OCI-LY7 (cell line): ENCODE measurements at regions not wholly inside any gene's neighbourhood (a gene's known extent, or its start where the extent isn't known, plus 50 kb on each side); places are given as distances from the start of the nearest gene placed in this dataset.

Source experiments
- BruUV-seq: library from RNA; stranded (reverse); fragments of 400-500 nt; replicated peaks from 2 replicates; lab custom pipeline; 2021; lab: Mats Ljungman, UMichigan
- CTCF ChIA-PET: fragments of 300-600 bp; sonication (Branson Sonifier 250); formaldehyde crosslinking; loops from one replicate; lab custom pipeline; 2022; ENCODE audit warnings: antibody characterized with exemption; ENCODE audit not compliant: unreplicated experiment; lab: Charles Lee
- POLR2A ChIA-PET: fragments of 300-600 bp; sonication (Branson Sonifier 250); formaldehyde crosslinking; loops from one replicate; lab custom pipeline; 2022; ENCODE audit warnings: antibody characterized with exemption; lab: Charles Lee
- DNase-seq: peaks from one replicate; pipeline ENCODE4 v3.0.0-alpha.2; 2015; ENCODE audit warnings: low spot score
- H2AFZ ChIP-seq: fragments of 200-600 bp; sonication (generic), shearing (Covaris generic); 2 replicates; pipeline ENCODE4 v1.6.1; 2014; ENCODE audit warnings: mild to moderate bottlenecking, antibody characterized with exemption, low read length, moderate library complexity
- H3K27ac ChIP-seq: fragments of 200-600 bp; sonication (generic); 2 replicates; pipeline ENCODE4 v1.5.1; 2014; ENCODE audit warnings: mixed run types, low read depth, mild to moderate bottlenecking, moderate library complexity, low read length, inconsistent platforms; ENCODE audit not compliant: poor library complexity, severe bottlenecking
- H3K36me3 ChIP-seq: fragments of 200-600 bp; sonication (generic); 2 replicates; pipeline ENCODE4 v1.6.1; 2014; ENCODE audit warnings: mild to moderate bottlenecking, antibody characterized with exemption, low read length, moderate library complexity, mixed read lengths; ENCODE audit not compliant: insufficient read depth
- H3K4me1 ChIP-seq: fragments of 200-600 bp; sonication (generic); 2 replicates; pipeline ENCODE4 v1.5.1; 2014; ENCODE audit warnings: mild to moderate bottlenecking, low read length; ENCODE audit not compliant: insufficient read depth, poor library complexity, severe bottlenecking
- H3K4me2 ChIP-seq: fragments of 200-600 bp; sonication (generic); 2 replicates; pipeline ENCODE4 v1.6.1; 2014; ENCODE audit warnings: mild to moderate bottlenecking, low read length
- H3K4me3 ChIP-seq: fragments of 200-600 bp; sonication (generic); 2 replicates; pipeline ENCODE4 v1.5.1; 2014; ENCODE audit warnings: mild to moderate bottlenecking, low read depth, low read length; ENCODE audit not compliant: poor library complexity, severe bottlenecking
- H3K79me2 ChIP-seq: fragments of 200-600 bp; sonication (generic); 2 replicates; pipeline ENCODE4 v1.6.1; 2016; ENCODE audit warnings: low read depth, mild to moderate bottlenecking, low read length, moderate library complexity, mixed read lengths; ENCODE audit not compliant: insufficient read depth
- H3K9me2 ChIP-seq: fragments of 200-600 bp; sonication (generic); 2 replicates; pipeline ENCODE4 v1.6.1; 2016; ENCODE audit warnings: mild to moderate bottlenecking, low read length, mixed read lengths; ENCODE audit not compliant: insufficient read depth
- H3K9me3 ChIP-seq: fragments of 200-600 bp; sonication (generic); 2 replicates; pipeline ENCODE4 v1.6.1; 2014; ENCODE audit warnings: mild to moderate bottlenecking, mixed run types, low read length, mixed read lengths
- H4K20me1 ChIP-seq: fragments of 200-600 bp; sonication (generic); 2 replicates; pipeline ENCODE4 v1.6.1; 2014; ENCODE audit warnings: mild to moderate bottlenecking, antibody characterized with exemption, low read length, moderate library complexity, mixed read lengths; ENCODE audit not compliant: insufficient read depth
- CTCF ChIP-seq: fragments of 200-600 bp; sonication (generic); conservative IDR thresholded peaks from 2 replicates; pipeline ENCODE4 v1.5.1; 2014; ENCODE audit warnings: mild to moderate bottlenecking, antibody characterized with exemption, low read length, moderate library complexity, mixed read lengths
- EZH2phosphoT487 ChIP-seq: fragments of 200-600 bp; sonication (generic); IDR thresholded peaks from 2 replicates; pipeline ENCODE4 v1.6.1; 2018; ENCODE audit warnings: low read depth, borderline replicate concordance, mild to moderate bottlenecking, mixed run types, antibody characterized with exemption, low read length, moderate library complexity, mixed read lengths
- intact Hi-C: fragments of 100-400 bp; cut with micrococcal nuclease; formaldehyde crosslinking; loops from one replicate; pipeline ENCODE4 v1.10.0; 2022; ENCODE audit not compliant: unreplicated experiment

GRCh38 chr11:129680907-129681306 lies 134.7 kb upstream of the TMEM45B start:
- POLR2A ChIA-PET = interaction anchor here (1.1 to 1.2 kb wide), 2 partner anchors 18 to 39 kb away, joined by 4 read pairs; no protein-coding TSS in a partner anchor
- Histone ChIP-seq H3K9me3 (no peaks in the 10 kb centered on the region), H3K9me2 (no peaks in the 10 kb centered on the region), H3K4me1 (no peaks in the 10 kb centered on the region), H3K4me3 (no peak overlapping the region), H3K36me3 (no peaks in the 10 kb centered on the region), H3K79me2 (no peaks in the 10 kb centered on the region), H2AFZ (no peak overlapping the region), H3K27ac (no peak overlapping the region), H4K20me1 (no peaks in the 10 kb centered on the region), H3K4me2 (no peak overlapping the region)
- no peak for DNase-seq
- BruUV-seq = no TSS peak
- intact Hi-C loops = no loop called here
- CTCF ChIA-PET = no interaction called here
- TF ChIP-seq EZH2phosphoT487 (no peak), CTCF (no peak)

GRCh38 chr11:129681344-129682114 lies 134.1 kb upstream of the TMEM45B start:
- Histone ChIP-seq H3K4me3 (no peak overlapping the region), H2AFZ (no peak overlapping the region), H3K4me2 (no peak overlapping the region), H3K36me3 (no peaks in the 10 kb centered on the region), H3K27ac (no peak overlapping the region), H3K9me3 (no peaks in the 10 kb centered on the region), H3K79me2 (no peaks in the 10 kb centered on the region), H3K9me2 (no peaks in the 10 kb centered on the region), H3K4me1 (no peaks in the 10 kb centered on the region), H4K20me1 (no peaks in the 10 kb centered on the region)
- POLR2A ChIA-PET = interaction anchor here (1.1 to 1.2 kb wide), 2 partner anchors 18 to 39 kb away, joined by 4 read pairs; no protein-coding TSS in a partner anchor
- intact Hi-C loops = no loop called here
- no peak for TF ChIP-seq EZH2phosphoT487
- TF ChIP-seq CTCF = no peak
- no peak for DNase-seq
- CTCF ChIA-PET = no interaction called here
- BruUV-seq = no TSS peak

GRCh38 chr11:129686269-129686668 lies 129.4 kb upstream of the TMEM45B start:
- CTCF ChIA-PET = no interaction called here
- no peaks in the 10 kb centered on the region for H4K20me1 ChIP-seq
- POLR2A ChIA-PET = no interaction called here
- intact Hi-C loops = no loop called here
- no peaks in the 10 kb centered on the region for H3K79me2 ChIP-seq
- H3K4me2 ChIP-seq = no peak overlapping the region
- no peaks in the 10 kb centered on the region for H3K4me1 ChIP-seq
- TF ChIP-seq EZH2phosphoT487 (no peak), CTCF (no peak)
- no TSS peak for BruUV-seq
- no peaks in the 10 kb centered on the region for H3K36me3 ChIP-seq
- H2AFZ ChIP-seq = no peak overlapping the region
- no peak for DNase-seq
- no peak overlapping the region for H3K27ac ChIP-seq
- no peaks in the 10 kb centered on the region for H3K9me3 ChIP-seq
- no peaks in the 10 kb centered on the region for H3K9me2 ChIP-seq
- H3K4me3 ChIP-seq = no peak overlapping the region
